Inferior parietal cortex (tissue), 1 donor: ENCODE measurements at regions not wholly inside any gene's neighbourhood (a gene's known extent, or its start where the extent isn't known, plus 50 kb on each side); places are given as distances from the start of the nearest gene placed in this dataset.

Experiments
- DNase-seq: peaks from one replicate; pipeline ENCODE4 v3.0.0-alpha.2; 2016; ENCODE audit errors: extremely low spot score

- no peak for DNase-seq
Measured at GRCh38 chr16:7014756-7015155, 317.9 kb upstream of the RBFOX1 start.

- no peak for DNase-seq
Measured at GRCh38 chr16:7013990-7014389, 318.7 kb upstream of the RBFOX1 start.

GRCh38 chr16:7004266-7004665 is 328.4 kb upstream of the RBFOX1 start:
- no peak for DNase-seq

- no peak for DNase-seq
Measured at GRCh38 chr16:6993544-6993943, 339.1 kb upstream of the RBFOX1 start.

- no peak for DNase-seq
Measured at GRCh38 chr16:6988846-6989245, 343.8 kb upstream of the RBFOX1 start.

DNA sequence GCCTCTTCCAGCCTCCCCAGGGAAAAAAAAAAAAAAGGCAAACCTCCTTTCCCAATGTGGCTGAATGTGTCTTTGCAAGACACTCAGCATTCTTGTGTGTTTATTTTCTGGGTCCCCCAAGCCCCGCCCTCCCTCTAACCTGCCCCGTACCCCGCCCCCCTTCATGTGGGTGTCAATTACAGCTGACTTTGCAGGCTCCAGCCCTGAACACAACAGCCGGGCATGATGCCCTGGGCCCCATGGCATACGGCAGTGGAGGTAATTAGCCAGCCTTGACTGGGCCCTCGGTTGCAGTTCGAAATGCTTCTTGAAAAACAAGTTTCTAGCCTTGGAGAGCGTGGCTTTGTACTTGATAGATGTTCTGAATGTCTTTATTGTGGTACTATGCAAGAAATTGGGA is 354.7 kb upstream of the RBFOX1 start:
- DNase-seq, result no peak

DNA sequence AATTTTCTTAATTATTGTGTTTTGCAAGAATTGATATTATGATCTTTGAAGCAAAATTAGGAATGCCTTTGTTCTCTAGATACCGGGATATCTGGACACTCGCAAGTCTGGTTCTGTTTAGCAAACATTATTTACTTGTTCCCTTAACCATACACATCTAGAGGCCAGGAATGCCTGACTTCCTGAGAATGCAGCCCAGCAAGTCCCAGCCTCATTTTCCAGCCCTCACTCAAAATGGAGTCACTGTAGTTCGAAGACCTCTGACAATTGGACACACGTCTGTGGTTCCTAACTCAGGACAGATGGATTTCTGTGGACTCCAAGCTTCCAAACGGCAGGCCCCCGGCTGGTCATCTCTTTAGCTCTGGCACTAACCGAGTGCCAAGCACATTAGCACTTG is 355.4 kb upstream of the RBFOX1 start:
- no peak for DNase-seq

GRCh38 chr16:6976716-6977115 is 355.9 kb upstream of the RBFOX1 start:
- DNase-seq, result no peak

- no peak for DNase-seq
Measured at GRCh38 chr16:6970171-6970857, 362.3 kb upstream of the RBFOX1 start.

DNA sequence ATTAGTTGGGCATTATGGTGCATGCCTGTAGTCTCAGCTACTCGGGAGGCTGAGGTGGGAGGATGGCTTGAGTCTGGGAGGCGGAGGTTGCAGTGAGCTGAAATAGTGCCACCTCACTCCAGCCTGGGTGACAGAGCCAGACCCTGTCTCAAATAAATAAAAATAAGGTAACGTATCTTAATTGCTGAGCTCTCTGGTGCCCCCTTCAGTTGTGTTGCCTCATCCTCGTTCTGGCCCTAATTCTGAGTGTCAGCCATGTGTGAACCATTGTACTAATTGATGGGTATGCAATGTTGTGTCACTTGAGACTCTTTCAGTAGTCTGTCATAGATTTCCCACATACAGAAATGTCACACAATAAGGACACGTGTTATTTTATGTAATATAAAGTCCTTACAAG is 363.1 kb upstream of the RBFOX1 start:
- DNase-seq, result no peak

GRCh38 chr16:6967796-6968320 is 364.8 kb upstream of the RBFOX1 start:
- DNase-seq, result no peak

- DNase-seq, result no peak
Measured at GRCh38 chr16:6966925-6967324, 365.7 kb upstream of the RBFOX1 start.

DNA sequence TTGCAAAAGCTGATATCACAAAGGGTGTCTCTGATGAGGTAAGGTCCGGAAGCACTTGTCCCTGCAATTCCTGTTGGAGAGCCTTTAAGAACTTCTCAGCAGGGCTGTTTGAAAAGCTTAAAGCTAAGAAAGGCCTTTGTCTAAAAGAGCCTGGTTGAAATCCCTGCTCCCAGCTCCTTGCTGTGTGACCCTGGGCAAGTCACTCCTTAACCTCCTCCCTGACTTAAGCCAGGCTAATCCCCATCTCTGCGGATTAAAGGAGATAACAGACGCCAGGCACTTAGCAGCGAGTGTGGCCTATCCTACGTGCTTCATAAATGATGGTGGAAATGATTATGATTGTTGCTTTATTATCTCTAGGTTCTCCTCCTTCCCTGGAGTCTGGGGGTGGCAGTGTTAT is 368.0 kb upstream of the RBFOX1 start:
- no peak for DNase-seq

- DNase-seq, result no peak
Measured at GRCh38 chr16:6961704-6962103, 370.9 kb upstream of the RBFOX1 start.

- DNase-seq, result no peak
Measured at GRCh38 chr16:6958184-6958583, 374.5 kb upstream of the RBFOX1 start.

- no peak for DNase-seq
Measured at GRCh38 chr16:6957681-6958080, 375.0 kb upstream of the RBFOX1 start.

GRCh38 chr16:6956511-6956910 is 376.1 kb upstream of the RBFOX1 start:
- DNase-seq, result no peak

DNA sequence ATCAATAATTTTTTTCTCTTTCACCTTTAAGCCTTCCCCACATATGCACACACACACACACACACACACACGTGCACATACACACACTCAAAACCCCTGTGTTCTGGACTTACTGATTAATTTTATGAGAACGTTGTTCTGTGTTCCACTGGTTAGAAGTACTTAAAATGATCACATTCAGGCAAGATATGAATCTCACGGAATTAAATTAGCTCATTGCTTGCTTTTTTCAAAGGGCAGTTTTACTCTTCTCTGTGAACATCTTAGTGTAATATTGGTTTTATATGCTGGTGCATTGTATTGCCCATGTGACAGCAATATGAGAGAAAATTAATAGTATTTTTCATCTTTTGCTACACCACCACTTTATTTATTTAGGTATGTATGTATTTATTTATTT is 377.3 kb upstream of the RBFOX1 start:
- DNase-seq, result no peak

- DNase-seq, result no peak
Measured at GRCh38 chr16:6949240-6949639, 383.4 kb upstream of the RBFOX1 start.

DNA sequence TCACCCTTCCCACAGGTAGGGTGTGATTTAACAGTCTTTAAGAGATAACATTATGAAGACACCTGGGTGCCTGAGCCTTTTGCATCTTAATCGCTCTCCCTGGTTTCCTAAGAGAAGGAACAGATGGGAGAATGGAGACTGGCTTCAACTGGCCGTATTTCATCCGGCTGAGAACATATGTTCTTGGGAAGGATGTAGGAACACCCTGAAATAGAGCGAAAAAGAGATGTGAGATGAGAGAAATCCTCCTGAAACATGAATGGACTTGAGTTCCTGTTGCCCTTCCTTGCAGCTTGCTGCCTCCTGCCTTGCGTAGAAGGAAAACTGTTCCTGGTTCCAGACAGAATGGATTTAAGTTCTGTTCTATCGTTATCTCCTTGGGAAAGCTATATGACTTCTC is 385.4 kb upstream of the RBFOX1 start:
- DNase-seq, result peak; percentile 57

GRCh38 chr16:6946802-6947201 is 385.8 kb upstream of the RBFOX1 start:
- DNase-seq, result no peak

DNA sequence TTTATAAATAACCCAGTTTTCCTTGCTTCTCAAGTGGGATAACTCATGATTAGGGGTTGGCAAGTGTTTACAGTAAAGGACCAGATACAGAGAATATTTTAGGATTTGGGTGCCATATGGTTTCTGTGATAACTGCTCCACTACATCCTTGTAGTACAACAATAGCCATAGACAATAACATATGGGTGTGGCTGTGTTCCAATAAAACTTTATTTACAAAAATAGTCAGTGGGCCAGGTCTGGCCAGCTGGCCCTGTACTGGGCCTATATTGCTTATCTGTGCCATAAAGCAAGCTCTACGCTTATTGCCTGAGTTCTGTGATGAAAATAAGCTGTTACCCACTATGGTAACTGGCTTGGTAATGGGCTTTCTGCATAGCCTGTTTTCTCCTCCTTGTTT is 386.5 kb upstream of the RBFOX1 start:
- no peak for DNase-seq

DNA sequence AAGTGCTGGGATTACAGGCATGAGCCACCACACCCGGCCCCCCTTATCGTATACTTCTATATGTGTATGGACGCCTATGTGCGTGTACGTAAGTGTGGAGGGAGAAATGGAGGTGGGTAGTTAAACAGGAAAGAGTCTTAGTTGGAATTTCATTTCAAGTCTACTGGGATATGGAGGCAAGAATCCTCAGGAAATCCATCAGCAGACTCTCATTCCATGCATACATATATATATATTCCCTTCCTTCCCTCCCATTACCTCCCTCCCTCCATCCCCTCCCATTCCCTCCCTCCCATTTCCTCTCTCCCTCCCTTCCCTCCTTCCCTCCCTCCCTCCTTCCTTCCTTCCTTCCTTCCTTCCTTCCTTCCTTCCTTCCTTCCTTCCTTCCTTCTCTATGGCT is 391.7 kb upstream of the RBFOX1 start:
- no peak for DNase-seq

GRCh38 chr16:6937641-6938040 is 395.0 kb upstream of the RBFOX1 start:
- DNase-seq, result no peak
